ENCODE measurements at regions not wholly inside any gene's neighbourhood (a gene's known extent, or its start where the extent isn't known, plus 50 kb on each side); places are given as distances from the start of the nearest gene placed in this dataset.

DNA sequence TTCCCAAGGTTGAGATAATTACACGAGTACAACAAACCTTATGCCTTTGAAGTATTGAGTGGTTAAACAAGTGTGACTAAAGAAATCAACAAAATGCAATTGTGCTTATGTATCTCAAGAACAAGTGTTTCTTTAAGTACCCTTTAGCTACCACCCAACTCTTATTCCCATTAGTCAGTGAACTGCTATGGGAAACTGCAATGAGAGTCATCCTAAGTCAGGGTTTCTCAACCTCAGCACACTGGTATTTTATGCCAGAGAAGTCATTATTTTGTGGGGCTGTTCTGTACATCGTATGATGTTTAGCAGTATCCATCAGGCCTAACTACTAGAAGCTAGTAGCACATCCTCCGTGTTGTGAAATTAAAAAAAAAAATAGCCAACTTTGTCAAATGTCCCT lies 549.1 kb upstream of the BOD1L1 start:
- Histone ChIP-seq H3K9me3 (ENCODE audit: insufficient read depth, low read depth) (no peaks in the 10 kb centered on the region), H3K36me3 (ENCODE audit: low read depth) (no peaks in the 10 kb centered on the region; the same call in 1 of the 2 replicates), H3K27ac (no peak overlapping the region), H4K20me1 (ENCODE audit: insufficient read depth) (no peaks in the 10 kb centered on the region), H3K4me2 (no peak overlapping the region), H3F3A (ENCODE audit: insufficient read depth, low read depth) (peaks cover 20% of the 10 kb centered on the region), H3K4me3 (no peak overlapping the region), H3K4me1 (replicated peaks; ENCODE audit: insufficient read depth) (peaks cover 41% of the 10 kb centered on the region), H3K9me2 (ENCODE audit: insufficient read depth) (no peaks in the 10 kb centered on the region), H3K79me2 (ENCODE audit: low read depth) (no peaks in the 10 kb centered on the region), H2AFZ (no peak overlapping the region), H3K27me3 (ENCODE audit: insufficient read depth, low read depth) (no peaks in the 10 kb centered on the region)
- ChIA-PET CTCF (no interaction called here), POLR2A (ENCODE audit: unreplicated experiment) (no interaction called here)
- DNase-seq, result no peak
- BruUV-seq (replicated peaks), result no TSS peak
- intact Hi-C loops (cut with micrococcal nuclease; ENCODE audit: unreplicated experiment), result no loop called here
- no peak for TF ChIP-seq EZH2 (IDR thresholded peaks at IDR 0.05; ENCODE audit: low read depth)
- no peak for TF ChIP-seq CTCF (conservative IDR thresholded peaks at IDR 0.05)

DNA sequence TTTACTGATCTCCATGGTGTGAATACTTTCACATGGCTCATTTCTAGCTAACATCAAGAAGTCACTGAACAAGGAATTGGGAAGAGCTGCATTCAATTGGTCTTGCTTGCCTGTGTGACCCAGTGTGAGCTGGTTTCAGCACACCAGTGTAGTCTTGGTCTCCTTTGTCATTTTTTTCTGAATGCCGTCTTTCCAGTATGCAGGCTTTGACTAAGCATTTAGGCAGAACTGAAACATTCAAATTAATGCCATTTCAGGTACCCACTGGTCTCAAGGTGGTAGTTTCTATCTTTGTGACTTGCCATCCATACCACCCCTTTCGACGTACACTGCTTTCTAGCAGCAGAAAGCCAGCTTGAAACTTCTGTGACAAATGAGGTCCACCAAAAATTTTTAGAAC lies 550.5 kb upstream of the BOD1L1 start:
- ChIA-PET POLR2A (ENCODE audit: unreplicated experiment) (no interaction called here), CTCF (no interaction called here)
- Histone ChIP-seq H3K27ac (no peak overlapping the region), H3K9me3 (ENCODE audit: insufficient read depth, low read depth) (no peaks in the 10 kb centered on the region), H3K79me2 (ENCODE audit: low read depth) (no peaks in the 10 kb centered on the region), H4K20me1 (ENCODE audit: insufficient read depth) (no peaks in the 10 kb centered on the region), H3K4me2 (no peak overlapping the region), H3F3A (ENCODE audit: insufficient read depth, low read depth) (peaks cover 26% of the 10 kb centered on the region), H3K4me3 (no peak overlapping the region), H3K27me3 (ENCODE audit: insufficient read depth, low read depth) (no peaks in the 10 kb centered on the region), H3K36me3 (ENCODE audit: low read depth) (no peaks in the 10 kb centered on the region; the same call in 1 of the 2 replicates), H3K9me2 (ENCODE audit: insufficient read depth) (no peaks in the 10 kb centered on the region), H2AFZ (no peak overlapping the region), H3K4me1 (replicated peaks; ENCODE audit: insufficient read depth) (peaks cover 49% of the 10 kb centered on the region)
- intact Hi-C loops (cut with micrococcal nuclease; ENCODE audit: unreplicated experiment), result no loop called here
- no TSS peak for BruUV-seq (replicated peaks)
- no peak for DNase-seq
- TF ChIP-seq CTCF (conservative IDR thresholded peaks at IDR 0.05), result no peak
- TF ChIP-seq EZH2 (IDR thresholded peaks at IDR 0.05; ENCODE audit: low read depth), result no peak

DNA sequence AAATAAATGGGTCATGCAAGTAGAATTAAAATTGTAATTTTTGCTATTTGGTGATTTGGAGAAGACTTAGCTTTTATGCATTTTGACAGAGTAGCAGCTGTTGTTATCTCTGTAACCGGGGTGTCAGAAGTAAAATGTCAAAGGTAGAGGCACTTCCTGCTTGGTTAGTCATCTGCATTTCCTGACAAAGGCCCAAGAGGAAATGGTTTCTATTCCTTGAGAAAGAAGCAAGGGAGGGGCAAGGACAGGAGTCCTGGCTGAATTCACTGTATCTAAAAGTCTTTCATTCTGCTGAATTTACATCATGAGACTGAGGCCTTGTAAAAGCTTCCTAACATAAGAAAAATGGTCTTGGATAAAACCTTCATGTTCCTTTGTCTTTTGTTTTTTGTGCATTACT lies 550.9 kb upstream of the BOD1L1 start:
- Histone ChIP-seq H2AFZ (no peak overlapping the region), H3K36me3 (ENCODE audit: low read depth) (no peaks in the 10 kb centered on the region; the same call in 1 of the 2 replicates), H3K4me3 (no peak overlapping the region), H3K9me3 (ENCODE audit: insufficient read depth, low read depth) (no peaks in the 10 kb centered on the region), H4K20me1 (ENCODE audit: insufficient read depth) (no peaks in the 10 kb centered on the region), H3F3A (ENCODE audit: insufficient read depth, low read depth) (peaks cover 26% of the 10 kb centered on the region), H3K4me2 (no peak overlapping the region), H3K9me2 (ENCODE audit: insufficient read depth) (no peaks in the 10 kb centered on the region), H3K27ac (no peak overlapping the region), H3K27me3 (ENCODE audit: insufficient read depth, low read depth) (no peaks in the 10 kb centered on the region), H3K4me1 (replicated peaks; ENCODE audit: insufficient read depth) (peaks cover 49% of the 10 kb centered on the region), H3K79me2 (ENCODE audit: low read depth) (no peaks in the 10 kb centered on the region)
- peak in 1 of 2 experiments; percentile 68 for DNase-seq
- POLR2A ChIA-PET (ENCODE audit: unreplicated experiment), result no interaction called here
- no TSS peak for BruUV-seq (replicated peaks)
- CTCF ChIA-PET, result no interaction called here
- intact Hi-C loops (cut with micrococcal nuclease; ENCODE audit: unreplicated experiment), result no loop called here
- TF ChIP-seq EZH2 (IDR thresholded peaks at IDR 0.05; ENCODE audit: low read depth) (no peak), CTCF (conservative IDR thresholded peaks at IDR 0.05) (no peak)
